Bronchial epithelial cell (primary cell): ENCODE measurements at regions not wholly inside any gene's neighbourhood (a gene's known extent, or its start where the extent isn't known, plus 50 kb on each side); places are given as distances from the start of the nearest gene placed in this dataset.

Experiments
- DNase-seq: peaks from one replicate; pipeline ENCODE4 v3.0.0-alpha.2; 2010; ENCODE audit warnings: low read depth
- FAIRE-seq: peaks from 2 replicates; lab custom pipeline; 2011; peaks lifted over from hg19 to GRCh38; lab: Jason Lieb, UNC
- H3K27me3 ChIP-seq: 2 replicates; pipeline ENCODE4 v1.5.1; 2011; ENCODE audit warnings: low read length; ENCODE audit not compliant: control insufficient read depth, insufficient read depth
- H3K36me3 ChIP-seq: 2 replicates; pipeline ENCODE4 v1.5.1; 2011; ENCODE audit warnings: low read length; ENCODE audit not compliant: control insufficient read depth, insufficient read depth
- H3K4me3 ChIP-seq: 2 replicates; pipeline ENCODE4 v1.5.1; 2011; ENCODE audit warnings: mild to moderate bottlenecking, low read depth, low read length, control low read depth
- TF ChIP-seq, protein P1 (sequence below): IDR thresholded peaks from 2 replicates; pipeline ENCODE4 v1.5.1; 2011; ENCODE audit warnings: mild to moderate bottlenecking, moderate library complexity, low read length, control low read depth, inconsistent platforms; ENCODE audit not compliant: insufficient read depth, severe bottlenecking

- Histone ChIP-seq H3K4me3 (no peak overlapping the region), H3K27me3 (no peaks in the 10 kb centered on the region), H3K36me3 (peaks cover 3% of the 10 kb centered on the region)
- TF ChIP-seq, protein P1, sequence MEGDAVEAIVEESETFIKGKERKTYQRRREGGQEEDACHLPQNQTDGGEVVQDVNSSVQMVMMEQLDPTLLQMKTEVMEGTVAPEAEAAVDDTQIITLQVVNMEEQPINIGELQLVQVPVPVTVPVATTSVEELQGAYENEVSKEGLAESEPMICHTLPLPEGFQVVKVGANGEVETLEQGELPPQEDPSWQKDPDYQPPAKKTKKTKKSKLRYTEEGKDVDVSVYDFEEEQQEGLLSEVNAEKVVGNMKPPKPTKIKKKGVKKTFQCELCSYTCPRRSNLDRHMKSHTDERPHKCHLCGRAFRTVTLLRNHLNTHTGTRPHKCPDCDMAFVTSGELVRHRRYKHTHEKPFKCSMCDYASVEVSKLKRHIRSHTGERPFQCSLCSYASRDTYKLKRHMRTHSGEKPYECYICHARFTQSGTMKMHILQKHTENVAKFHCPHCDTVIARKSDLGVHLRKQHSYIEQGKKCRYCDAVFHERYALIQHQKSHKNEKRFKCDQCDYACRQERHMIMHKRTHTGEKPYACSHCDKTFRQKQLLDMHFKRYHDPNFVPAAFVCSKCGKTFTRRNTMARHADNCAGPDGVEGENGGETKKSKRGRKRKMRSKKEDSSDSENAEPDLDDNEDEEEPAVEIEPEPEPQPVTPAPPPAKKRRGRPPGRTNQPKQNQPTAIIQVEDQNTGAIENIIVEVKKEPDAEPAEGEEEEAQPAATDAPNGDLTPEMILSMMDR, result no peak
- DNase-seq (no peak), FAIRE-seq (no peak)
Measured at GRCh38 chr3:72436863-72437592, 411.2 kb downstream of the SHQ1 start.

GRCh38 chr3:72434296-72434695 is 413.9 kb downstream of the SHQ1 start:
- DNase-seq, result no peak
- TF ChIP-seq, protein P1, result no peak
- H3K36me3 ChIP-seq, result peaks cover 3% of the 10 kb centered on the region
- H3K4me3 ChIP-seq, result no peak overlapping the region
- no peak for FAIRE-seq
- H3K27me3 ChIP-seq, result no peaks in the 10 kb centered on the region

DNA sequence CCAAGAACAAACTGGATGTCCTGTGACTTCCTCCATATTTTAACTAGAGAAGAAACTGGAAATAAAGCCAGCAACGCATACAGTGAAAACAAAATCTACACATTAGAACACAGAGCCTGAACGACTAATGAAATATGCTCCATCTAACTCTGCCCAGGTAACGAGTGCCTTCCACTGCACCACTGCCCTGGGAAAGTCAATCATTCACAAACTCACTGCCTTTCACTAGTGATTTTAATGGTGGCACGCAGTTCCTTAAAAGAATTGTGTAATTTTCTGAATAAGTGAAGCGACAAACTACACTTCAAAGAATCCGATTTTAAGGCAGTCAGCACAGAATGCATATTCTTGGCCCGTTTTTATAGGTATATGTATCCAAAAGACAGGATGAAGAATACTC is 416.0 kb downstream of the SHQ1 start:
- TF ChIP-seq, protein P1, result no peak
- no peaks in the 10 kb centered on the region for H3K36me3 ChIP-seq
- DNase-seq, result no peak
- FAIRE-seq, result no peak
- H3K4me3 ChIP-seq, result no peak overlapping the region
- H3K27me3 ChIP-seq, result no peaks in the 10 kb centered on the region

DNA sequence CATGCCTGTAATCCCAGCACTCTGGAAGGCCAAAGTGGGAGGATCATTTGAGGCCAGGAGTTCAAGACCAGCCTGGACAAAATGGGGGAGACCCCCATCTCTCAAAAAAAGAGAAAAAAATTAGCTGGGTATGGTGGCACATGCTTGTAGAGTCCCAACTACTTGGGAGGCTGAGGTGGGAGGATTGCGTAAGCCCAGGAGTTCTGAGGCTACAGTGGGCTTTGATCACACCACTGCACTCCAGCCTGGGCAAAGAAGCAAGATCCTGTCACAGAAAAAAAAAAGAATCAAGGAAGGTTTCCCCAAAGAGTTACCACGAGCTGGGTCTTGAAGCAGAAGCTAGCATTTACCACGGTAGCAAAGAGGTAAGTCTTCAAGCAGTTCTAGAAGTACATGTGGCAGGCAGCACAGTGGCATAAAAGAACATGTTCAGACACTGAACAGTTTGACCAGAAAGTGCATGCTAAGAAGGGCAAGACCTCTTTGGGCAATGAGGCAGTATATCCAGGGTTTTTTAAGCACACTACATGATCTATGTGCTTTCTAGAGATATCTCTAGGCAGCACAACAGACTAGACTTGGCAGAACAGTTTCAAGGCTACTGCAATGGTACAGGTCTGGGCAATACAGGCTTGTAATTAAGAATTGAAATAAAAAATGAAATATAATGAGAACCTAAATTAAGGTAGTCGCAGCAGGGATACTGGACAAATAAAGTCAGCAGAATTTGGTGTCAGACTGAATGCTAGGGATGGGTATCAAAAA is 418.5 kb downstream of the SHQ1 start:
- no peak for DNase-seq
- TF ChIP-seq, protein P1, result no peak
- Histone ChIP-seq H3K27me3 (no peaks in the 10 kb centered on the region), H3K4me3 (no peak overlapping the region), H3K36me3 (no peaks in the 10 kb centered on the region)
- FAIRE-seq, result no peak

- H3K36me3 ChIP-seq, result no peaks in the 10 kb centered on the region
- DNase-seq (no peak), FAIRE-seq (no peak)
- no peaks in the 10 kb centered on the region for H3K27me3 ChIP-seq
- H3K4me3 ChIP-seq, result no peak overlapping the region
- TF ChIP-seq, protein P1, result no peak
Measured at GRCh38 chr3:72428803-72429202, 419.4 kb downstream of the SHQ1 start.

DNA sequence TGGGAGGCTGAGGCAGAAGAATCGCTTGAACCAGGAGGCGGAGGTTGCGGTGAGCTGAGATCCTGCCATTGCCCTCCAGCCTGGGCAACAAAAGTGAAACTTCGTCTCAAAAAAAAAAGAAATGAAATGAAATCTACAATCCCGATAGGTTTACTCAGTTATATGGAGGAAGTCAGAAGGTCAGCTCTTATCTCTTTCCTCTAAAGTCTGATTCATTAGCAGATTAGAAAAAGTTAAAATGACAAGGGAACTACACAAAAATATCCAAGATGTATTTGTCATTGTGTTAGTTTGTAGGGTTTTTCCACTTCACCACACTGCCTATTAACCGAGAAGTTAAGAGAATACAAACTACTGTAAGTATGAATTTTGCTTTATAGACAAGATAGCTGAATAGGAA is 420.6 kb downstream of the SHQ1 start:
- H3K27me3 ChIP-seq, result no peaks in the 10 kb centered on the region
- no peak overlapping the region for H3K4me3 ChIP-seq
- TF ChIP-seq, protein P1, result no peak
- no peak for DNase-seq
- no peaks in the 10 kb centered on the region for H3K36me3 ChIP-seq
- FAIRE-seq, result no peak
